Skin epidermis (tissue), 12 donors: ENCODE measurements at regions not wholly inside any gene's neighbourhood (a gene's known extent, or its start where the extent isn't known, plus 50 kb on each side); places are given as distances from the start of the nearest gene placed in this dataset.
"Not testable (repeated sequence)": the region's sequence is repeated elsewhere in the genome, so short reads cannot be mapped to it uniquely, and the experiment has no call there.

Source experiments
- H3K27ac ChIP-seq, 21 experiments: fragments of 200-600 bp; sonication (generic) in 11 of 21; one replicate each; pipeline ENCODE4 v1.5.0; 2020; ENCODE audit warnings: mild to moderate bottlenecking in 3 of 21, inconsistent platforms in 2 of 21, moderate library complexity in 2 of 21
- H3K4me3 ChIP-seq, 7 experiments: fragments of 200-600 bp; sonication (generic) in 2 of 7; one replicate each; pipeline ENCODE4 v1.5.0; 2020; ENCODE audit warnings: inconsistent platforms in 2 of 7, mild to moderate bottlenecking in 2 of 7, moderate library complexity in 1 of 7

GRCh38 chr21:35982717-35983116, 77.6 kb downstream of the SETD4 start:
- Histone ChIP-seq H3K4me3 (no peak overlapping the region), H3K27ac (no peak overlapping the region)

- no peak overlapping the region for H3K27ac ChIP-seq
These were observed 78.7 kb downstream of the SETD4 start for GRCh38 chr21:35981514-35982070.

GRCh38 chr21:35980821-35981220, 79.5 kb downstream of the SETD4 start:
- Histone ChIP-seq H3K27ac (no peak overlapping the region), H3K4me3 (no peak overlapping the region)

More at GRCh38 chr21:35981514-35982070, 78.7 kb downstream of the SETD4 start:
- H3K4me3 ChIP-seq: no peak overlapping the region

- H3K27ac ChIP-seq, H3K4me3 ChIP-seq: not testable (repeated sequence)
These were observed 82.5 kb downstream of the SETD4 start for GRCh38 chr21:35977860-35978259.

- Histone ChIP-seq H3K4me3 (no peak overlapping the region), H3K27ac (no peak overlapping the region)
These were observed 83.4 kb downstream of the SETD4 start for GRCh38 chr21:35976929-35977328.

- Histone ChIP-seq H3K27ac (no peak overlapping the region), H3K4me3 (no peak overlapping the region)
These were observed 83.8 kb downstream of the SETD4 start for GRCh38 chr21:35976481-35976880.

GRCh38 chr21:35974775-35975174, 85.6 kb downstream of the SETD4 start:
- no peak overlapping the region for H3K27ac ChIP-seq
- H3K4me3 ChIP-seq: no peak overlapping the region

GRCh38 chr21:35971824-35972223, 88.5 kb downstream of the SETD4 start:
- Histone ChIP-seq H3K4me3 (no peak overlapping the region), H3K27ac (no peak overlapping the region)

- Histone ChIP-seq H3K4me3 (no peak overlapping the region), H3K27ac (no peak overlapping the region)
These were observed 91.0 kb downstream of the SETD4 start for GRCh38 chr21:35969281-35969680.

- H3K27ac ChIP-seq: no peak overlapping the region
- H3K4me3 ChIP-seq: no peak overlapping the region
These were observed 91.8 kb downstream of the SETD4 start for GRCh38 chr21:35968564-35968963.

GRCh38 chr21:35965699-35966098, 94.6 kb downstream of the SETD4 start:
- H3K4me3 ChIP-seq: no peak overlapping the region

GRCh38 chr21:35963920-35964451, 96.3 kb downstream of the SETD4 start:
- H3K27ac ChIP-seq: no peak overlapping the region
- no peak overlapping the region for H3K4me3 ChIP-seq

More at GRCh38 chr21:35965699-35966098, 94.6 kb downstream of the SETD4 start:
- H3K27ac ChIP-seq: no peak overlapping the region

- Histone ChIP-seq H3K4me3 (no peak overlapping the region), H3K27ac (no peak overlapping the region)
These were observed 97.4 kb downstream of the SETD4 start for GRCh38 chr21:35962917-35963316.

- no peak overlapping the region for H3K27ac ChIP-seq
These were observed 106.3 kb downstream of the SETD4 start for GRCh38 chr21:35954066-35954465.

GRCh38 chr21:35953597-35953996, 106.7 kb downstream of the SETD4 start:
- Histone ChIP-seq H3K4me3 (no peak overlapping the region), H3K27ac (no peak overlapping the region)

More at GRCh38 chr21:35954066-35954465, 106.3 kb downstream of the SETD4 start:
- H3K4me3 ChIP-seq: no peak overlapping the region

- Histone ChIP-seq H3K27ac (no peak overlapping the region), H3K4me3 (no peak overlapping the region)
These were observed 107.5 kb downstream of the SETD4 start for GRCh38 chr21:35952651-35953340.

GRCh38 chr21:35948982-35949381, 111.3 kb downstream of the SETD4 start:
- no peak overlapping the region for H3K4me3 ChIP-seq
- H3K27ac ChIP-seq: no peak overlapping the region

- Histone ChIP-seq H3K4me3 (no peak overlapping the region), H3K27ac (no peak overlapping the region)
These were observed 115.1 kb downstream of the SETD4 start for GRCh38 chr21:35945089-35945671.

GRCh38 chr21:35943752-35944151, 116.6 kb downstream of the SETD4 start:
- H3K4me3 ChIP-seq: no peak overlapping the region
- no peak overlapping the region for H3K27ac ChIP-seq

- Histone ChIP-seq H3K27ac (no peak overlapping the region), H3K4me3 (no peak overlapping the region)
These were observed 117.8 kb downstream of the SETD4 start for GRCh38 chr21:35942211-35943144.
